Panc1 (cell line): ENCODE measurements at regions not wholly inside any gene's neighbourhood (a gene's known extent, or its start where the extent isn't known, plus 50 kb on each side); places are given as distances from the start of the nearest gene placed in this dataset.

ENCODE experiments used
- ATAC-seq: fragments of 200-7000 bp; cut with Tn5 transposase; 2 replicates; pipeline ENCODE4 v1.9.1; 2020; ENCODE audit warnings: mild to moderate bottlenecking, moderate library complexity
- BruUV-seq: library from RNA; stranded (reverse); fragments of 400-500 nt; replicated peaks from 2 replicates; lab custom pipeline; 2021; lab: Mats Ljungman, UMichigan
- CTCF ChIA-PET: fragments of 300-600 bp; sonication (Branson Sonifier 250); formaldehyde crosslinking; loops from one replicate; lab custom pipeline; 2022; ENCODE audit warnings: antibody characterized with exemption; lab: Charles Lee
- POLR2A ChIA-PET: fragments of 300-600 bp; sonication (Branson Sonifier 250); formaldehyde crosslinking; loops from one replicate; lab custom pipeline; 2022; ENCODE audit warnings: antibody characterized with exemption; lab: Charles Lee
- DNase-seq: peaks from one replicate; pipeline ENCODE4 v3.0.0-alpha.2; 2010; ENCODE audit warnings: low read depth, low spot score
- H3K27ac ChIP-seq: 2 replicates; pipeline ENCODE4 v1.5.1; 2011; ENCODE audit warnings: mild to moderate bottlenecking, low read length, inconsistent platforms
- H3K27me3 ChIP-seq: fragments of 200-500 bp; sonication (Bioruptor generic); 2 replicates; pipeline ENCODE4 v1.6.0; 2014; ENCODE audit warnings: low read length, inconsistent platforms; ENCODE audit not compliant: control insufficient read depth, insufficient read depth
- H3K36me3 ChIP-seq: fragments of 200-500 bp; sonication (Bioruptor generic); 2 replicates; pipeline ENCODE4 v1.5.1; 2014; ENCODE audit warnings: inconsistent platforms, mild to moderate bottlenecking, low read length, moderate library complexity; ENCODE audit not compliant: control insufficient read depth, insufficient read depth
- H3K4me1 ChIP-seq: 2 replicates; pipeline ENCODE4 v1.5.1; 2011; ENCODE audit warnings: inconsistent platforms, mild to moderate bottlenecking, low read length, moderate library complexity; ENCODE audit not compliant: control insufficient read depth, insufficient read depth
- H3K4me3 ChIP-seq, 2 experiments: 2 replicates each; pipeline ENCODE4 v1.5.1; 2011 to 2012; ENCODE audit warnings: low read depth in 2 of 2, low read length in 2 of 2, mild to moderate bottlenecking in 2 of 2, inconsistent platforms in 1 of 2, moderate library complexity in 1 of 2
- H3K9me3 ChIP-seq: fragments of 200-500 bp; sonication (Bioruptor generic); 2 replicates; pipeline ENCODE4 v1.5.1; 2014; ENCODE audit warnings: low read depth, mild to moderate bottlenecking, inconsistent platforms, low read length, moderate library complexity; ENCODE audit not compliant: control insufficient read depth, insufficient read depth
- CTCF ChIP-seq: fragments of 450-650 bp; IDR thresholded peaks from 2 replicates; pipeline ENCODE4 v1.5.1; 2017; ENCODE audit warnings: mild to moderate bottlenecking
- POLR2AphosphoS5 ChIP-seq: IDR thresholded peaks from 2 replicates; pipeline ENCODE4 v1.6.1; 2012; ENCODE audit warnings: mild to moderate bottlenecking, low read depth, low read length, moderate library complexity
- REST ChIP-seq, 2 experiments: IDR thresholded peaks; 2 replicates each; pipeline ENCODE4 v1.6.1; 2011 to 2012; ENCODE audit warnings: low read depth in 2 of 2, control low read depth in 1 of 2, low read length in 1 of 2, mild to moderate bottlenecking in 1 of 2, moderate library complexity in 1 of 2; ENCODE audit not compliant: insufficient read depth in 1 of 2
- SIN3A ChIP-seq: IDR thresholded peaks from 2 replicates; pipeline ENCODE4 v1.6.1; 2012; ENCODE audit warnings: low read depth, mild to moderate bottlenecking, low read length, moderate library complexity, borderline replicate concordance; ENCODE audit not compliant: insufficient read depth
- TCF7L2 ChIP-seq: IDR thresholded peaks from 2 replicates; pipeline ENCODE4 v1.6.1; 2011; ENCODE audit warnings: mild to moderate bottlenecking, low read depth, low read length, inconsistent platforms
- in situ Hi-C: cut with HindIII; loops from 2 replicates; pipeline ENCODE4 v1.10.0; 2016; ENCODE audit warnings: low sequenced_read_pairs, low pct_unique_long_range_greater_than_20kb
- intact Hi-C: fragments of 100-400 bp; cut with micrococcal nuclease; formaldehyde crosslinking; loops from one replicate; pipeline ENCODE4 v1.10.0; 2022; ENCODE audit not compliant: unreplicated experiment

DNA sequence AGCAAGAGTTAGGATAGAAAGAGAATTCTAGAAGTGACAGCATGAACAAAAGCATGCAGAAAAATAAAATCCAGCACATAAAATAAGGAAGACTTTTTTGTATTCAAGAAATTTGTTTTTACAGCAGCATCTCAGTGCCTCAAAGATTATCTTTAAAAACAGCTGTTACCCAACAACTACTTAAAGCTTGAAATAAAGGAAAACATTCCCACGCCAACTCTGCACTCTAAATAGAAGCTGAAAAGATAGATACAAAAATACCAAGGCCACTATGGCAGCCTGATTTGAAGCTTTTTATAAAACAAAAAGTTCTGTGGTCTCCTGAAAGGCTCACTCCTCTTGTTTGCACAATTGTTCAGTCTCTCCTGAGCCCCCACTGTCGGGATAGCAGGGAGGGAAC lies 83.6 kb upstream of the LRRC55 start:
- in situ Hi-C loops (no loop called here), intact Hi-C loops (no loop called here)
- no peaks in the 10 kb centered on the region for H3K9me3 ChIP-seq
- POLR2A ChIA-PET, result no interaction called here
- H3K27ac ChIP-seq, result no peak overlapping the region
- CTCF ChIA-PET, result no interaction called here
- no peak overlapping the region for H3K4me3 ChIP-seq
- H3K4me1 ChIP-seq, result no peaks in the 10 kb centered on the region
- ATAC-seq, result no peak
- H3K36me3 ChIP-seq, result no peaks in the 10 kb centered on the region
- no peaks in the 10 kb centered on the region for H3K27me3 ChIP-seq
- no peak for TF ChIP-seq REST (IDR thresholded peaks at IDR 0.05; ENCODE audit: insufficient read depth in 1 of 2, low read depth in 2 of 2, low read length in 1 of 2)
- no peak for TF ChIP-seq CTCF
- no peak for TF ChIP-seq SIN3A
- no peak for TF ChIP-seq POLR2AphosphoS5
- TF ChIP-seq TCF7L2, result no peak
- no peak for DNase-seq
- BruUV-seq, result no TSS peak

DNA sequence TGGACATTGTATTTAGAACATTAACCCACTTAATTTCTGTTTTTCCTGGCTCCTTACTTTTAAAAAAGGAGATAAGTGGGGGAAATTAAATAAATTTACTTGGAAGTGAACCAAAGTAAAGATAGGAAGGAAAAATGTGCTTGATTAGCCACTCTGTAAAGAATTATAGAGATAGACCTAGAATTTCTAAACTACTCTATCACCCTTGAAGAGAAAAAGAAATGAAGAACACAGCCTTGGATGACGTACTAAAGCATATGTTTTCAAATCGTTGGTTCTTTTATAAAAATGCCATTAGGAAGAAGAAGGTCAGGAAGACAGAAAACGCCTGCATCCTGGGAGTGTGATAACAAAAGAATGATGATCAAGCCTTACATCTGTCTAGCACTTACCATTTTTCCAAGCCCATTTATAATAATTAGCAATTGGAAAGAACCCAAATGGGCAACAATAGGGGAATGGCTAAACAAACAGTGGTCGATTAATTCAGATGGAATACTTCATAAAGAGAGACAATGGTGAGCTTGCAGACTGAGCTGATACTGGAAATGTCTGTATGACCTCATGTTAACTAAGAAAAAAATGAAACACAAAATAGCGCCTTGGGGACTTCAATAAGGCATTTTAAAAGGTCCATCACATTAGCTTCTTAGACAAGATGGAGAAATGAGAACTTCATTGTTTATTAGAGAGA lies 81.0 kb upstream of the LRRC55 start:
- H3K36me3 ChIP-seq, result no peaks in the 10 kb centered on the region
- H3K9me3 ChIP-seq, result no peaks in the 10 kb centered on the region
- H3K27ac ChIP-seq, result no peak overlapping the region
- no peak overlapping the region for H3K4me3 ChIP-seq
- CTCF ChIA-PET, result no interaction called here
- no peak for ATAC-seq
- TF ChIP-seq TCF7L2 (no peak), CTCF (no peak), POLR2AphosphoS5 (no peak)
- no peak for DNase-seq
- in situ Hi-C loops, result no loop called here
- POLR2A ChIA-PET, result no interaction called here
- H3K4me1 ChIP-seq, result no peaks in the 10 kb centered on the region
- intact Hi-C loops, result no loop called here
- no TSS peak for BruUV-seq
- H3K27me3 ChIP-seq, result no peaks in the 10 kb centered on the region
